ENCODE measurements at regions not wholly inside any gene's neighbourhood (a gene's known extent, or its start where the extent isn't known, plus 50 kb on each side); places are given as distances from the start of the nearest gene placed in this dataset.

DNA sequence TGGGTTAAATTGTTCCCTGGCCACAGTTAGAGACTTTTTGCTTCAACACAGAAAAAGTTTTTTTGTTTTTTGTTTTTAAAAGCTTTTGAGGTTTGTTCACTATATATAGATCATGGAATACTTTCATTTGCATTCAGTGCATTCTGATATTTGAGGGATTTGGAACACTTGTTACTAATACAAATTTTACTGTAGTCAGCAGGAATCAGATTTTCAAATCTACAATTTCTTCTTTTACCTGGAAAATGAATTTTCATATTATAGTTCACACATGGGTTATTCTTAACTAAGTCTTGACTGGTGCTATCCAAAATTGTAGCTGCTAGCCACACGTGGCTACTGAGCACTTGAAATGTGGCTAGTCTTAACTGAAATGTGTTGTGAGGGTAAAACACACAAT, 142.0 kb downstream of the RMI1 start:
- in situ Hi-C loops (cut with HindIII; ENCODE audit: low pct_unique_long_range_greater_than_20kb, low sequenced_read_pairs) = no loop called here
- DNase-seq (ENCODE audit: low read depth) = no peak

DNA sequence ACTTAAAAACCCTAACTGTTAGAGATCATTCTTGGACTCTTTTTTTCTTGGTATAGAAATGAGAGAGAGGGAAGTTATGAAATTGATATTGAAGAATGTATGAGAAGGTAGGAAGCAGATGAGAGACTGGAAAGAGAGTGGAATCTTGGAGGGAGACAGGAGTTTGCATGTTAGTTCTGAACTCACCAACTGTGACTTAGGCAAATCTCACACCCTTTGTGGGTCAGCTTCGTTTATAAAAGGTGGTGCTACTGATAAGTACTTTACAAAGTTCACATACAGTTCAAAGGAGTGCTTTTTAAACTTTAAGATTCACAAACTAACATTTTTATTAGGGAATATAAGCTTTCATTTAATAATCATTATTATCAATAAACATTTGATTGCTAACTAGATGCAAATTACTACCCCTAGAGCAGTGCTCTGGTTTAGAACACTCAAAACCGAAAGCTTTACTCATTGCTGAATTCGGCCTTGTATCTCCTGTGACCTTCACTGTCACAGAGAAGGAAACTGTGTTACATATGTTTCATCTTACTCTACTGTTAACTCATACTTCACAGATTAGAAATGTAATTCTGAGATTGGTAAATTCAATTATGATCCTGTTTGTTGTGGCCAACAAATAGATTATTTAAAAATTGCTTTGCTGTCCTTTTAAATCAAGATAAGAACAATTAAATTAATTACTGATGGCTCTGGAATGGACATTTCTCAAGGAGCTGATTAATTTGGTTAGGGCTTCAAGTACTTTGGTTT, 143.2 kb downstream of the RMI1 start:
- in situ Hi-C loops (cut with HindIII; ENCODE audit: low pct_unique_long_range_greater_than_20kb, low sequenced_read_pairs) = no loop called here
- DNase-seq (ENCODE audit: low read depth) = no peak

GRCh38 chr9:84125046-84125445, 144.4 kb downstream of the RMI1 start:
- in situ Hi-C loops (cut with HindIII; ENCODE audit: low pct_unique_long_range_greater_than_20kb, low sequenced_read_pairs) = no loop called here
- DNase-seq (ENCODE audit: low read depth) = no peak

GRCh38 chr9:84129529-84129928, 148.9 kb downstream of the RMI1 start:
- in situ Hi-C loops (cut with HindIII; ENCODE audit: low pct_unique_long_range_greater_than_20kb, low sequenced_read_pairs) = no loop called here
- DNase-seq (ENCODE audit: low read depth) = no peak

- in situ Hi-C loops (cut with HindIII; ENCODE audit: low pct_unique_long_range_greater_than_20kb, low sequenced_read_pairs) = no loop called here
- DNase-seq (ENCODE audit: low read depth) = peak; percentile 29
These were observed 155.7 kb downstream of the RMI1 start for GRCh38 chr9:84136119-84136868.

DNA sequence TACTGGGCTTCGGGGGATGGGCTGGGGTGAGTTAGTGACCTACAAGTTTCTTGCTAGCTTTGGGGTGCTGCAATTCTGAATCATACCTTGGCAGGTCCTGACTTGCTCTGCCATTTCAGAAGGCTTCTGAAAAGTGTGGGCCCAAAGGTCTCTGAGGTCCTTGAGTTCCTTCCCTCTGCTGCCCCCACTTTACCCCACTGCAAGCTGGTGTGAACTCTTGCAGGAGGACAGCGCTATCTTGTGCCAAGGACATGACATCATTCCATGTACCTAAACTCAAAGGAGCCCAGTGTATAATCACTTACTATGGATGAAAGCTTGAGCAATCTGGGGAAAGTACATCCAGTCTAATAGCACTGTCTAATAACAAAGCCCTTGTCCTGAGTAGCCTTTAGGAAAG, 157.4 kb downstream of the RMI1 start:
- DNase-seq (ENCODE audit: low read depth) = peak; percentile 1
- in situ Hi-C loops (cut with HindIII; ENCODE audit: low pct_unique_long_range_greater_than_20kb, low sequenced_read_pairs) = no loop called here

- in situ Hi-C loops (cut with HindIII; ENCODE audit: low pct_unique_long_range_greater_than_20kb, low sequenced_read_pairs) = no loop called here
- DNase-seq (ENCODE audit: low read depth) = peak; percentile 0
These were observed 157.9 kb downstream of the RMI1 start for GRCh38 chr9:84138541-84138940.

DNA sequence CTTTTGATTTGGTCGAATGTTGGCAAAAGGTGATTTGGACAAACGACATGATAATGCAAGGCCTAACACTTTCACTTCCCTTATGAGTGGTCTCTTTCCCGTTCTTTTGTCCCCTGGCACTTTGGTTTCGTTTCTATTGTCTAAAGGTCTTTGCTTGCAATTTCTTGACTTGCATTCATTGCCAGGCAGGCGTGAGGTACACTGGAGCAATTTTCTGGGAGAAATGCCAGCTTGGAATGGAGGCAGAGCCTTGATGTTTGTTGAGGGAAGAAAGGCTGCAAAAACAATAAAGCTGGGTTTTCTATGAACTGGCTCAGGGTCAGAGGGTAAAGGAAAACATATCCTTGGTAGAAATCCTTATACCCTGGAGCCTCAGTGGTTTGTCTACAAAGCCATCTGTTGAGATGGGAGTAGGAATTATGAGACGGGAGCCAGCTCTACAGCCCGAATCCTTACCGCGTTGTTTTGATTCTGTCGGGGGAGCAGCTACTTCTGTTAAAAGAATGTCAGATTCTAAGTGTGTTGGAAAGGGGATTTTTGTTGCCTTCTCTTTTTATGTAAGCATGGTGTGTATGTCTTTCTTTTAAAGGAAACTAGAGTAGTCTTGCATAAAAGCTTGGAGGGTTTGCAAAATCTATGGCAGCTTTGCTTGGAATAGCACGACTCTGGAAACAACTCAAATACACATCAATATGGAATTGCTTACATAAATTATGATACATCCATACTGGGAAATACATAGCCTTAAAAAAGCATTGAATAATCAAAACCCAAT, 158.9 kb downstream of the RMI1 start:
- in situ Hi-C loops (cut with HindIII; ENCODE audit: low pct_unique_long_range_greater_than_20kb, low sequenced_read_pairs) = no loop called here
- peak; percentile 2 for DNase-seq (ENCODE audit: low read depth)

DNA sequence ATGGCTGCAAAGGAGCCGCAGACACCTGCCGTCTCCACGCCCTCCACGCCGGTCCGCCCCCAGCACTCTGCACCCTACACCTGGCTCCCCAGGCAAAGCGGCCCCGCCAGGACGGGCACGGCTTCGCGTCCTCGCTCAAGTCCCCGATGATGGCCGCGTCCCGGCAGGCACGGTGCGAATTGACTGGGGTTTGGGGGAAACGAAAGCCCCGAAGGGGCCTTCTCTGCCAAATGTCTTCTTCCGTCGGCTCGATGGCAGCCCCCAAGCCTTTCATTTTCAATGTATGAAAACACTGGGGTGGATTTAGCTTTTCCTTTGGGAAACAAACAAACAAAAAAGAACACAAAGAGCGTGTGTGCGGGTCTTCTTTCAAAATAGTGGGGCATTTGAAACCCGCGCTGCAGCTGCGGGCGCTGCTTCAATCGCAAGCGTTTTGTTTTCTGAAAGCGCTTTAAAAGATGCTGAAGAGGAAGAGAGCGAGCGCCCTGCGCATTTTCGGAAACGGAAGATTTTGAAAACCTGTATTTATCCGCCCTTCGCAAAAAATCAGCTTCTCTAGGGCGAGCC, 160.0 kb downstream of the RMI1 start:
- in situ Hi-C loops (cut with HindIII; ENCODE audit: low pct_unique_long_range_greater_than_20kb, low sequenced_read_pairs) = no loop called here
- no peak for DNase-seq (ENCODE audit: low read depth)

DNA sequence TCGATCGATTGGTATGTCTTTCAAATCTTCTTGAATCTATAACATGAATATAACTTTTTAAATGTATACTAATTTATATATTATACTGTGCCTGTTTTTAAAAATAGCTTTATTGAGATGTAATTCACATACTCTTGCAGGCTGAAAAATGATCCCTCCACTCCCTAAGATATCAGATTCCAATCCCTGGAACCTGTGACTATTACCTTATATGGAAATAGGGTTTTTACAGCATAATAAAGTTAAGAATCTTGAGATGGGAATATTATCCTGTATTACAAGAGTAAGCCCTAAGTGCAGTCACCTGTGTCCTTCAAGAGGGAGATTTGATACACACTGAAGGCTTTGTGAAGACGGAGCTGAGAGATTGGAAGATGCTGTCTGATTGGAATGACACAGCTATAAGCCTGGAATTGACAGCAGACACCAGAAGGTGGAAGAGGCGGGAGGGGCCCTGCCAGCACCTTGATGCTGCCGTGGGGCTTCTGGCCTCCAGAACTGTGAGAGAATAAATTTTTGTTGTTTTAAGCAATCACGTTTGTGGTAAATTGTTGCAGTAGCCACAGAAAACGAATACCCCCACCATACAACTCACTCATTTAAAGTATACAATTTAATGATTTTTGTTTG, 161.3 kb downstream of the RMI1 start:
- DNase-seq (ENCODE audit: low read depth) = no peak
- in situ Hi-C loops (cut with HindIII; ENCODE audit: low pct_unique_long_range_greater_than_20kb, low sequenced_read_pairs) = no loop called here

GRCh38 chr9:84145031-84145430, 164.4 kb downstream of the RMI1 start:
- DNase-seq (ENCODE audit: low read depth) = no peak
- in situ Hi-C loops (cut with HindIII; ENCODE audit: low pct_unique_long_range_greater_than_20kb, low sequenced_read_pairs) = no loop called here

- in situ Hi-C loops (cut with HindIII; ENCODE audit: low pct_unique_long_range_greater_than_20kb, low sequenced_read_pairs) = no loop called here
- no peak for DNase-seq (ENCODE audit: low read depth)
These were observed 165.2 kb downstream of the RMI1 start for GRCh38 chr9:84145780-84146179.

DNA sequence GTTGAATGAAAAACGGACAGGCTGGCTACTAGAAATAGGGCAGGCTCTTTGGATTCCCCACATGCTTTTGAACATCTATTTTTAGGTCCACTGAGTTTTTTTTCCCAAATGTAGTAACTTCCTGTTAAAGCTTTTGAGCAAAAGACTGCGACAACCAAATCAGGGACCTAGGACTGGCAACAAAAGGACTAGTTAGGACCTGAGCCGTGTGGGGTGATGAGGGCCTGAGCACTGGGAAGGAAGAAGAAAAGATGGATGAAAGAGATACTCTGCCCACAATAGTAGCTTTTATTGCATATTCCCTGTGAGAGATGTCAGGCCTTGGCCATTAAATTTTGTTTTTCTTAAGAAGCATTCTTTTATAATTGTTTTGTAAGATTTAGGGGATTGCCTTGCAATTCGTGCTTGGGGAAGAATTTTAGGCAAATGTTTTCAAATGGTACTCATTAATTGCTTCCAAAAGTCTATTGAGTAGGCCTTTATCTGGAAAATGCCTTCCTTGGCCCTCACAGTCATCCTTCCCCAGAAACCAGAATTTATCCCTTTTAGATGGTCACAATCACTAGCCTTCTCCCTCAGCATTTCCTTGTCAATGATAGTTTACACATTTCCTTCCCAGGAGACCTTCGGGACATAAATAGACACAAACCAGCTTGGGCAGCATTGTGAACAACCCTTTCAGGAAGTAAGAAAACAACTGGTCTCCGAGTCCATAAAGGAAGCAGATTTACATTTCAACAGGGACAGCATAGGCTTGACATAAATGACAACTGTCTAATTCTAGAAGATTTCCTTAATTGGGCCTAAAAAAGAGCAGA, 166.5 kb downstream of the RMI1 start:
- in situ Hi-C loops (cut with HindIII; ENCODE audit: low pct_unique_long_range_greater_than_20kb, low sequenced_read_pairs) = no loop called here
- DNase-seq (ENCODE audit: low read depth) = no peak

DNA sequence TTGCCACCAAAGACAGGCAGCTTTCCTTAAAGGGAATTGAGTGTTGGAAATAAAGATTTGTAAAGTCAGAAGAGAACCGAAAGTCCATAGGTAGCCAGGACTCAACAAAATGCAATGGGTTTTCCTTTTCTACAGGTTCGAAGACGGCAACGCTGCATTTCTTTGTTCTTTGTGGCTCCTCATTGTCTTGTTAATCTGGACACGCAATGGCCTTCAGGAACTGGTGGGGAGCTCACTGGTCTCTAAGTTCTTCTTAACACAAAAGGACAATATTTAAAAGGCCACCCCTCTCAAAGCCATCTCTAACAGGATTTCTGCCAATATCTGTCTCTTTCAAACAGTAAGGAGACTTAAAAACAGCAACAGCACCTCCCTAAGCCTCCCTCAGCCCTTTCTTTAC, 170.6 kb downstream of the RMI1 start:
- no peak for DNase-seq (ENCODE audit: low read depth)
- in situ Hi-C loops (cut with HindIII; ENCODE audit: low pct_unique_long_range_greater_than_20kb, low sequenced_read_pairs) = no loop called here

DNA sequence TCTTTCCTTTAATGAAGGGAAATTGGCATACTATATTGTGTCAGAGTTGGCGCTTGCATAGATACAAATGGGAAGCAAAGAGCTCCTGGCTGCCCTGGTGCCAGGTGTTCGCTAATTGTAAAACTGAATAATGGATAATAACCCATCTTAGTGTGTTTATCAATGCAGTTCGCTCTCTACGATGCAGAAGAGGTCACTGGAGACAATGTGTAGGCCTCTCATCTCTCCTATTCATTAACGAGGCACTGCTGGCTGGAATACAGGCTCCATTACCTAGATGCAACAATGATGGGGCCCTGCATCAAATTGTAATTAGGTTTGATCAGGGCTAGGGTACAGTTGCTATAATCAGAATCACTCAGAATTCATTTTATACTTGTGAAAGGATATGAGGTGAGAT, 171.0 kb downstream of the RMI1 start:
- in situ Hi-C loops (cut with HindIII; ENCODE audit: low pct_unique_long_range_greater_than_20kb, low sequenced_read_pairs) = no loop called here
- no peak for DNase-seq (ENCODE audit: low read depth)

DNA sequence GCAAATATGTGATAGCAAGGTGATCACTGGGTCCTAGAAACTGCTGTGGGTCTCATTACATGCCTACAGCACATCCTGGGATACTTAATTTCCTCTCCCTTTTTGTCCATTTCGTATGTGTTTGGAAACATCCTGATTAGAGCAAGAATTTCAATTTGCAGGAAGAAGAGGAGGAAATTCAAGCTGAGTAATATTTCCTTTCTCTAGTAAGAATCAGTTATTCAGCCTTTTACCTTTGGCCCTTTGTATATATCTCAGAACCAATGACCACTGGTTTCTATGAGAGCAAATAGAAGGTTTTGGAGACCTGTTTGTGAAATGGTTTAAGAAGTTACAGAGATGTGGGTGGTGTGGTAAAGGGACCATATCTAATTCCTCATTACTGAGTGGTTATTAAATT, 171.6 kb downstream of the RMI1 start:
- no peak for DNase-seq (ENCODE audit: low read depth)
- in situ Hi-C loops (cut with HindIII; ENCODE audit: low pct_unique_long_range_greater_than_20kb, low sequenced_read_pairs) = no loop called here

DNA sequence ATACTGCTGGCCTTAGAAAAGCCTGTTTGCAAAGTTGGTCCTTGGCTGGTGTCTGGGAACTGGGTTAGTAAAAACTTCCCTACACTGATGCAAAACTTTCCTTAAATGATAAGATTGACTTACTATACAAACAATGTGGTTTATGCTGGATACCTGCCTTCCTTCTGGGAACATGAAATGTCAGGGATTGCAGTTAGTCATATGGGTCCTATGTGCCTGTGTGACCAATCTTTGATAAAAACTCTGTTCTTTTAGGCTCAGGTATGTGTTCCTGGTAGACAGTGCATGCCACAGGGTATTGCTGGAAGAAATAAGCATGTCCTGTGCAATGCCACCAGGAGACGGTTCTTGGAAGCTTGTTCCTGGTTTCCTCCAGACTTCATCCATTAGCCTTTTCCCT, 173.3 kb downstream of the RMI1 start:
- no peak for DNase-seq (ENCODE audit: low read depth)
- in situ Hi-C loops (cut with HindIII; ENCODE audit: low pct_unique_long_range_greater_than_20kb, low sequenced_read_pairs) = no loop called here

GRCh38 chr9:84154320-84154719, 173.7 kb downstream of the RMI1 start:
- in situ Hi-C loops (cut with HindIII; ENCODE audit: low pct_unique_long_range_greater_than_20kb, low sequenced_read_pairs) = no loop called here
- DNase-seq (ENCODE audit: low read depth) = no peak

Measured in Caki2 (cell line).